ENCODE measurements at regions not wholly inside any gene's neighbourhood (a gene's known extent, or its start where the extent isn't known, plus 50 kb on each side); places are given as distances from the start of the nearest gene placed in this dataset.
"Not testable (repeated sequence)": the region's sequence is repeated elsewhere in the genome, so short reads cannot be mapped to it uniquely, and the experiment has no call there.

DNA sequence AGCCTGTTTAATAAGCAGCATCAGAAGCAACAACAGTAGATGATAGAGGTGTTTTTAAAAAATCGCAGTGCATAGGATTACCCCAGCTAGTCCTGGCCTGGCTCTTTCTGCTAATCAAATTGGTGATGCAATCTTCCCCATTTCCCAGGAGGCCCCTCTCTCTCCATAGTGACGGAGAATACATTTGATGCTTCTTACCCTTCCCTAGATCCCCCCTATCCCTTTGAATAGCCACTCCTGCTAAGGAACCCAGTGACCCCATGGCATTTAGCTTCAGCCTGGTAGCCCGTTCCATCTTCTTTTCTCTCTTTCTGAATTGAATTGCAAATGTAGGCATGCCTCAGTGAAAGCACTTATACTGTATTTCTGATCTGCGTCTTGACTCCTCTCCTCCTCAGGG, 223.6 kb upstream of the GAP43 start:
- CTCF ChIA-PET: interaction anchor here (0.6 kb wide), 1 partner anchor 44 kb away, joined by 3 read pairs; no protein-coding TSS in a partner anchor

DNA sequence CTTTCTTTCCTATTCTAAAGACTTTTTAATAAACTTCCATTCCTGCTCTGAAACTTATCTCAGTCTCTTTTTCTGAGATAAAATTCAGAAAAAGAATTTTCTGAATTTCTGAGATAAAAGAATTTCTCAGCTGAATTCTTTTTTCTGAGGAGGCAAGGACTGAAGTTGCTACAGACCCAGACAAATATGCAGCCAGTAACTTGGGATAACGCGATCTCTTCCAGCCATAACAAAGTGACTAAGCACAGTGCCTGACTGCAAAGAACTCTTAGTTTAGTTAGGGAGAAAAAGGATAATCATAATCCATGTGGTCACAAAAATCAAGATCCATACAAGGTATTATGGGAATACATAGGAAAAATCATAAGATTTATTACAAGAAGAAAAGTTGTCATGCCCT, 222.0 kb upstream of the GAP43 start:
- ATAC-seq: no peak
- H3K27me3 Mint-ChIP-seq: peaks cover 2% of the 10 kb centered on the region
- intact Hi-C loops (cut with DNase I, micrococcal nuclease): no loop called here
- H3K27ac Mint-ChIP-seq: no peak overlapping the region
- ChIA-PET POLR2A (no interaction called here), CTCF (no interaction called here)
- DNase-seq: no peak
- H3K4me3 Mint-ChIP-seq: no peak overlapping the region
- H3K9me3 Mint-ChIP-seq (ENCODE audit: low read depth): no peaks in the 10 kb centered on the region
- H3K4me1 Mint-ChIP-seq: no peaks in the 10 kb centered on the region
- no peaks in the 10 kb centered on the region for H3K36me3 Mint-ChIP-seq (ENCODE audit: low read depth)

More for the DNA sequence above, 223.6 kb upstream of the GAP43 start:
- Mint-ChIP-seq H3K27me3 (peaks cover 2% of the 10 kb centered on the region), H3K27ac (no peak overlapping the region), H3K4me3 (no peak overlapping the region), H3K36me3 (ENCODE audit: low read depth) (no peaks in the 10 kb centered on the region), H3K9me3 (ENCODE audit: low read depth) (no peaks in the 10 kb centered on the region), H3K4me1 (no peaks in the 10 kb centered on the region)
- DNase-seq: no peak
- POLR2A ChIA-PET: no interaction called here
- intact Hi-C loops (cut with DNase I, micrococcal nuclease): no loop called here
- no peak for ATAC-seq

DNA sequence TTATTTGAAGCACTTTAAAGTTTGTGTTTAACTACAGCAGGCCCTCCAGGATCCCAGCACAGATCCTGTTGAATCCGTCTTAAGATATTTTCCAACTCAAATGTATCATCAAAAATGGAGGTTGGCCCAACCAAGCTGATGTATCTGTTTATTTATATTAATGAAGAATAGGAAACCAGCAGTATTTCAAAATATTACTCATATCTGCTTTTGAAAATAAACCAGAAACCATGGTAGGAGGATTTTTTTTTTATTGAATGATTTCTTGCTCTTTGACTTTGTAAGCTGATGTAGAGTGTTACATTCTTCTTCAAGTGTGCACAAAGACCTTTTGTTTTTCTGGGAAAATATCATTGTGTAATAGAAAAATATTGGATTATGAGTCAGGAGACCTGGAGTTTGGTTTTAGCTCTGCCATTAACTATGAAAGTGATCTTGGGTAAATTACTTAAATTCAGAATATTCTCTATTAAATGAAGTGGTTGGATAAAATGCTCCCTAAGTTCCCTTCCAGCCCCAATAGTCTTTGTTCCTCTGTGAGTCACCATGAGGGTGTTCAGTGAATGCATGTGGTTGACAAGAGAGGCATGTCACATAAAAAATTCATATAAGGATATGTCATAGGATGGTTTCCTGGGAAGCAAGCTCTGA, 221.3 kb upstream of the GAP43 start:
- no peak overlapping the region for H3K27ac Mint-ChIP-seq
- ATAC-seq (no peak), DNase-seq (no peak)
- intact Hi-C loops (cut with DNase I, micrococcal nuclease): no loop called here
- H3K9me3 Mint-ChIP-seq (ENCODE audit: low read depth): no peaks in the 10 kb centered on the region
- ChIA-PET POLR2A (interaction anchor here (0.6 kb wide), 1 partner anchor 13 kb away, joined by 4 read pairs; no protein-coding TSS in a partner anchor), CTCF (no interaction called here)
- H3K36me3 Mint-ChIP-seq (ENCODE audit: low read depth): no peaks in the 10 kb centered on the region
- peaks cover 2% of the 10 kb centered on the region for H3K27me3 Mint-ChIP-seq
- H3K4me1 Mint-ChIP-seq: no peaks in the 10 kb centered on the region
- no peak overlapping the region for H3K4me3 Mint-ChIP-seq

DNA sequence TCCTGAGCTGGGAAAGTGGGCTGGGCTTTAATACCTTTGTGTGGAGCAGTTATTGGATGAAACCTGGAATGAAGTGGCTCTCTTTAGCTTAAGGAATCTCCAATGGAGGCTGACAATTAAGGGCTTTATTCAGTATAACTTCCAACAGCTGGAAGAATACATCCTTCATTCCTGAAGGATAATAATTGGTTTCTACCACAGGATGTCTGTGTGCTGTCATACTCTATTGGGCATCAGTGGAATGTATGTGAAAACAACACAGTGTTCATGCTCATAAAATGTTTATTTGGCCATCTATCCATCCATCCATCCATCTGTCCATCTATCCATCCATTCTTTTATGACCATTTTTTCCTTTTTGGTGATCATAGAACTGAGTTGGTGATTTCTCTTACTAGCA, 220.7 kb upstream of the GAP43 start:
- Mint-ChIP-seq H3K27ac (no peak overlapping the region), H3K4me1 (no peaks in the 10 kb centered on the region), H3K27me3 (peaks cover 2% of the 10 kb centered on the region), H3K9me3 (ENCODE audit: low read depth) (no peaks in the 10 kb centered on the region), H3K36me3 (ENCODE audit: low read depth) (no peaks in the 10 kb centered on the region), H3K4me3 (no peak overlapping the region)
- POLR2A ChIA-PET: interaction anchor here (0.6 kb wide), 1 partner anchor 14 kb away, joined by 4 read pairs; no protein-coding TSS in a partner anchor
- intact Hi-C loops (cut with DNase I, micrococcal nuclease): no loop called here
- ATAC-seq (no peak), DNase-seq (no peak)
- CTCF ChIA-PET: no interaction called here

DNA sequence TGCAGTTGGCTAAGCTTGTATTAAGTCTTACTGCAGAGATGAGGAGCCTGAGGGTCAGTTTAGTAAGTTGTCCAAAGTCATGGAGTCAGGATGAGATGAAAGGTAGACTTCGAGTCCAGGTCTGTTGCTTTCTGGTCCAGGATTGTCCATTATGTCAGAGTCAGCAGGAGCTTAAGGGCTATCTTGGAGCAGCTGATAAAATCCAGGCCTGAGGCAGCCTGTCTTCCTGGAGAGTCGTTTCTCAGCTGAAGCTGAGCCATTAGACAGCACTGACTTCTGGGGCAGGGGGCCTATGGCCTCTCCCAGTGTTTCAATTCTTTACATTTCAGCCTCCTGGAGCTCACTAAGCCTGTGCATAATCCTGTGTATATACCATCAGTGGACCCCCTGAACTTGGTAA, 219.5 kb upstream of the GAP43 start:
- POLR2A ChIA-PET: no interaction called here
- Mint-ChIP-seq H3K4me3 (no peak overlapping the region), H3K36me3 (ENCODE audit: low read depth) (no peaks in the 10 kb centered on the region), H3K4me1 (no peaks in the 10 kb centered on the region), H3K27me3 (peaks cover 2% of the 10 kb centered on the region), H3K27ac (no peak overlapping the region), H3K9me3 (ENCODE audit: low read depth) (no peaks in the 10 kb centered on the region)
- ATAC-seq: no peak
- intact Hi-C loops (cut with DNase I, micrococcal nuclease): no loop called here
- no peak for DNase-seq
- CTCF ChIA-PET: no interaction called here

DNA sequence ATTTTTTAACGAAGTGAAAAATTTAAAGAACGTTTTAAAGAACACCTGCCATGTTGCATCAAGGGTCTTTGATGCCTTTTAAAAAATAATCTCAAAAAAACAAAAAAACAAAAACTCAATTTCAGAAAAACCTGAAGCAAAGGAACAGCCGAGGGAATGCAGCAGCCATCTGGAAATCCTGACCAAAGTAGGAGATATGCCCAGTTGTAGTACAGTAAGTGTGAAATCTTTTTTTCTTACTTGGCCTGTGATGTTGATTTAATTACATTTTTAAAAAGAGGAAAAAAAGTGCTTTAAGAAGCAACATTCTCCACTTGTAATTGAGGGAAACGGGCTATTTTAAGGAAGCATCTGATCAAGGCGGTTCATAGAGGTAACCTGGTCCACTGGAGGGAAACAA, 213.7 kb upstream of the GAP43 start:
- CTCF ChIA-PET: no interaction called here
- H3K9me3 Mint-ChIP-seq (ENCODE audit: low read depth): no peaks in the 10 kb centered on the region
- no peaks in the 10 kb centered on the region for H3K4me1 Mint-ChIP-seq
- intact Hi-C loops (cut with DNase I, micrococcal nuclease): no loop called here
- no peaks in the 10 kb centered on the region for H3K36me3 Mint-ChIP-seq (ENCODE audit: low read depth)
- no peak overlapping the region for H3K4me3 Mint-ChIP-seq
- DNase-seq (no peak), ATAC-seq (no peak)
- no peak overlapping the region for H3K27ac Mint-ChIP-seq
- POLR2A ChIA-PET: no interaction called here
- H3K27me3 Mint-ChIP-seq: no peaks in the 10 kb centered on the region

DNA sequence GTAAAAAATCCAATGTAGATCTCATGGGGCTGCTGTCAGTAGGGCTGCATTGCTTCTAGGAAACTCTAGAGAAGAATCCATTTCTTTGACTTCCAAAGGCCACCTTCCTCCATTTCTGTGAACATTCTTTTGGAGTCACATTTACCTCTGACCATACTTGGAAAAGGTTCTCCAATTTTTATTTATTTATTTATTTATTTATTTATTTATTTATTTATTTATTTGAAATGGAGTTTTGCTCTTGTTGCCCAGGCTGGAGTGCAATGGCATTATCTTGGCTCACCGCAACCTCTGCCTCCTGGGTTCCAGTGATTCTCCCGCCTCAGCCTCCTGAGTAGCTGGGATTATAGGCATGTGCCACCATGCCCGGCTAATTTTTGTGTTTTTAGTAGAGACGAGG, 208.7 kb upstream of the GAP43 start:
- H3K27ac Mint-ChIP-seq: not testable (repeated sequence)

DNA sequence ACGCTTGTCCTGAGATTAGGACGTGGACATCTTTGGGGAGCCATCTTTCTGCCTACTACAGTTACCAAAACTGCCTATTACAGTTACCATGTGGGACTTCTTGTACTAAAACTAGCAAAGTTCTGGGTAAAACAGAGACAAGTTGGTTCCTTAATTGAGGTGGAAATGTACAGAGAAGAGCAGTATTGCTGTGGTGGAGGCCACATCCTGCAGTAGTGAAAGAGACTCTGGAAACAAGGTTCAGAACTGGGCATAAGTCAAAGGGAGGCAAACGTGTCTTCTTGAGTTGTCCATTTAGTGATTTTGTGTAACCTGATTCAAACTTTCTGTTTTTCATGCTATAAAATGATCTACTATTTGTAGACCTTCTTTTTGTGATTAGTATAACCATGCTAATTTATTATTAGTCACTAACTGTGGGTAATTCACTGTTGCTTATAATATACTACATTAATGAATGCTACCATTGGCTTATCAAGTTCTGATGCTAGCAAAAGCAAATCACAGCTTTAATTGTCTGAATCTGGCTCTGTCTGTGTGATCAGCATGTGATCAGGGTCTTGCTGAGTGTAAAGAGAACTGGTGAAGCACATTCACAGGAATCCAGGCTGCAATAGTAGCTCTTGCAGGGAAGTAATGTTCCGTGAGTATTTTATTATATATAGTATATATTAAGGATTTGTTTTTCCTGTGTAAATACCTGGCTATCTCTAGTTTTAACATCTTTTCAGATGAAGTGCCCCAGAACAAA, 207.9 kb upstream of the GAP43 start:
- POLR2A ChIA-PET: no interaction called here
- CTCF ChIA-PET: no interaction called here
- no peak overlapping the region for H3K27ac Mint-ChIP-seq
- peaks cover 8% of the 10 kb centered on the region for H3K4me1 Mint-ChIP-seq
- H3K4me3 Mint-ChIP-seq: no peak overlapping the region
- no peak for DNase-seq
- intact Hi-C loops (cut with DNase I, micrococcal nuclease): no loop called here
- H3K36me3 Mint-ChIP-seq (ENCODE audit: low read depth): no peaks in the 10 kb centered on the region
- H3K27me3 Mint-ChIP-seq: no peaks in the 10 kb centered on the region
- no peak for ATAC-seq
- H3K9me3 Mint-ChIP-seq (ENCODE audit: low read depth): no peaks in the 10 kb centered on the region

More for the DNA sequence above, 208.7 kb upstream of the GAP43 start:
- H3K4me3 Mint-ChIP-seq; H3K4me1 Mint-ChIP-seq; H3K9me3 Mint-ChIP-seq (ENCODE audit: low read depth); H3K36me3 Mint-ChIP-seq (ENCODE audit: low read depth); ATAC-seq; H3K27me3 Mint-ChIP-seq; CTCF ChIA-PET; intact Hi-C loops (cut with DNase I, micrococcal nuclease); DNase-seq: not testable (repeated sequence)
- POLR2A ChIA-PET: interaction anchor here (0.7 kb wide), 1 partner anchor 74 kb away, joined by 3 read pairs; no protein-coding TSS in a partner anchor

DNA sequence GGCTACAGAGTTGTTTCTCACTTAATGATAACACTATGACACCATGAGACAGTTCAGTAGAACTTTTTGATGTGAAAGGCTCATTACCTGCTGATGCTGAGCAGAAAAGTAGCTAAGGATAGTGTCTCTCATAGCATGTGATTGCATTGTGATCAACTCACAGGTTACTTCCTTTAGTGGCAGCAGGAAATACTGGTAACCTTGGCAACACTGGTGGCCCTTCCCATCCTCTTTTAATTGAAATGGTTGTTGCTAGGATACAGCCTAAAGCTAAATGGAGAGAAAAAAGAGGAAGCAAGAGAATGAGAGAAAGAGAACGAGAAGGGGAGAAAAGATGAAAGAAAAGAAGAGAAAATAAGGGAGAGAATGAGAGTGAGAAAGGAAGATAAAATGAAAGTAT, 204.7 kb upstream of the GAP43 start:
- no peak for ATAC-seq
- ChIA-PET POLR2A (no interaction called here), CTCF (no interaction called here)
- peaks cover 2% of the 10 kb centered on the region for H3K27me3 Mint-ChIP-seq
- H3K4me3 Mint-ChIP-seq: no peak overlapping the region
- peaks cover 8% of the 10 kb centered on the region for H3K4me1 Mint-ChIP-seq
- no peak overlapping the region for H3K27ac Mint-ChIP-seq
- no peak for DNase-seq
- intact Hi-C loops (cut with DNase I, micrococcal nuclease): no loop called here
- no peaks in the 10 kb centered on the region for H3K36me3 Mint-ChIP-seq (ENCODE audit: low read depth)
- H3K9me3 Mint-ChIP-seq (ENCODE audit: low read depth): no peaks in the 10 kb centered on the region

DNA sequence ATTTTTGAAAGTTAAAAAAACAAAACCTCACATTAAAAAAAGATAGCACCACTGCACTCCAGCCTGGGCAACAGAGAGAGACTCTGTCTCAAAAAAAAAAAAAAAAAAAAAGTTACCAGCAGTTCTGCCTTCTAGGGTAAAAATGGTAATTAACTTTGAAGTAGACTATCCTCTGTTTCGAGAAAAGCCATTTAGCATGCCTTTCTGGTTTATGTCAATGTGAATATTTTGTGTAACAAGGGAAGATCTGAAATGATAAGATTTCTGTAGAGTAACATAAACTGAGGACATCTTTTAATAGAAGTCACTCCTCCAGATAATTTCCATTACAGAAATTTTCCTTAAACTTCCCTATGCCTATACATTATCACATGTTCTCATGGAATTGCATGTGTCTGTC, 203.2 kb upstream of the GAP43 start:
- ChIA-PET CTCF (no interaction called here), POLR2A (no interaction called here)
- H3K9me3 Mint-ChIP-seq (ENCODE audit: low read depth): no peaks in the 10 kb centered on the region
- H3K27me3 Mint-ChIP-seq: peaks cover 2% of the 10 kb centered on the region
- H3K27ac Mint-ChIP-seq: no peak overlapping the region
- H3K4me1 Mint-ChIP-seq: peaks cover 8% of the 10 kb centered on the region
- intact Hi-C loops (cut with DNase I, micrococcal nuclease): no loop called here
- no peak overlapping the region for H3K4me3 Mint-ChIP-seq
- H3K36me3 Mint-ChIP-seq (ENCODE audit: low read depth): no peaks in the 10 kb centered on the region
- no peak for ATAC-seq
- DNase-seq: no peak

DNA sequence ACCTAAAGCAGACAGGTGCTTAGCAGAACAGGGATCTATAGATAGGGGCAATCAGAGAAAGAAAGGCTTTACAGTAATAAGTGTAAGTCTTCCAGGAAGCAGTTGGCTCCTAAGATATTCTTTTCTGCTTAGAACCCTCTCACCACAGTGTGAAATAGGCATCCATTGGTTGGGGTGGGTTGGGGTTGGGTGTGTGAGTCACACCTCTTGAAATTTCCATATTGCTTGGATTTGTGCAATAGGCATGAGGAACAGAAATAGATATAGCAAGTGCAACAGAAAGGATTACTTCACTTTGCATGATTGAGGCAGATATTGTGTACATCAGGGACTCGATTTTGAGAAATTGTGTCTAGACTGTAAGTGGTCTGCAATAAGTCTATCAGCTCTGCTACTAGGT, 200.1 kb upstream of the GAP43 start:
- POLR2A ChIA-PET: no interaction called here
- H3K4me1 Mint-ChIP-seq: peaks cover 8% of the 10 kb centered on the region
- H3K27me3 Mint-ChIP-seq: peaks cover 2% of the 10 kb centered on the region
- H3K36me3 Mint-ChIP-seq (ENCODE audit: low read depth): no peaks in the 10 kb centered on the region
- H3K9me3 Mint-ChIP-seq (ENCODE audit: low read depth): no peaks in the 10 kb centered on the region
- ATAC-seq (no peak), DNase-seq (no peak)
- intact Hi-C loops (cut with DNase I, micrococcal nuclease): no loop called here
- no peak overlapping the region for H3K27ac Mint-ChIP-seq
- CTCF ChIA-PET: no interaction called here
- H3K4me3 Mint-ChIP-seq: no peak overlapping the region

DNA sequence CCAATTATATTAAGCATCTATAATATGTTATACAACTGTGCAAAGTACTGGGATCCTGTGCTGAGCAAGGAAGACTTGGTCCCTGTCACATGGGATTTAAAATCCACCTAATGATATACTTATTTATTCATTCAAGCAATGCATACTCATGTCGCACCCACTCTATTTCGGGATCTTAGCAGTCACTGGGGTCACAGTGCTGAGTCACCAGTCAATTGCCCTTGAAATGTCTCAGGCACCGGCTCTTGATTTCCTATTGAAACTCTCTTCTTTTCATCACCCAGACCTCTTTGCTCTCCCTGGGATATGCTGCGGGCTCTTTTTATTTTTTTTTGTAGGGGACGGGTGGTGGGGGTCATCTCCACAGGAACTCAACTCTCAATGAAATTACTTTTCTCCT, 194.5 kb upstream of the GAP43 start:
- intact Hi-C loops (cut with DNase I, micrococcal nuclease): no loop called here
- CTCF ChIA-PET: no interaction called here
- Mint-ChIP-seq H3K27me3 (no peaks in the 10 kb centered on the region), H3K4me1 (no peaks in the 10 kb centered on the region), H3K4me3 (no peak overlapping the region), H3K36me3 (ENCODE audit: low read depth) (no peaks in the 10 kb centered on the region), H3K27ac (no peak overlapping the region), H3K9me3 (ENCODE audit: low read depth) (no peaks in the 10 kb centered on the region)
- DNase-seq: no peak
- POLR2A ChIA-PET: no interaction called here
- no peak for ATAC-seq
